CD4-positive, alpha-beta T cell (primary cell): ENCODE measurements at regions not wholly inside any gene's neighbourhood (a gene's known extent, or its start where the extent isn't known, plus 50 kb on each side); places are given as distances from the start of the nearest gene placed in this dataset.

Experiments used
- ATAC-seq: fragments of 200-7000 bp; cut with Tn5 transposase; one replicate; pipeline ENCODE4 v1.10.0; 2022; ENCODE audit warnings: mild to moderate bottlenecking; ENCODE audit not compliant: poor library complexity
- CTCF ChIA-PET: fragments of 350-600 bp; sonication (Branson Sonifier 250); formaldehyde crosslinking; loops from one replicate; lab custom pipeline; 2021; ENCODE audit warnings: antibody characterized with exemption, inconsistent platforms; lab: Charles Lee
- POLR2A ChIA-PET: fragments of 350-600 bp; sonication (Branson Sonifier 250); formaldehyde crosslinking; loops from one replicate; lab custom pipeline; 2021; ENCODE audit warnings: antibody characterized with exemption, inconsistent platforms; lab: Charles Lee
- DNase-seq, 14 experiments: peaks; one replicate each; pipeline ENCODE4 v3.0.0-alpha.2; 2013 to 2020; ENCODE audit warnings: mixed read lengths in 2 of 14
- H3K27ac ChIP-seq, 2 donors: one replicate each; pipeline versions ENCODE4 v1.5.1 to v1.7.0; 2013; ENCODE audit warnings: low read length in 2 of 2, low read depth in 1 of 2, mild to moderate bottlenecking in 1 of 2
- H3K27me3 ChIP-seq, 2 experiments: 1 replicate in 1 of 2; 2 replicates in 1 of 2; pipeline versions ENCODE4 v1.6.1 to v1.7.0; 2013; ENCODE audit warnings: low read length in 2 of 2, control low read depth in 1 of 2, mild to moderate bottlenecking in 1 of 2, moderate library complexity in 1 of 2; ENCODE audit not compliant: insufficient read depth in 2 of 2, control insufficient read depth in 1 of 2
- H3K36me3 ChIP-seq: one replicate; pipeline ENCODE4 v1.6.1; 2013; ENCODE audit warnings: low read length, control low read depth; ENCODE audit not compliant: insufficient read depth
- H3K4me1 ChIP-seq: one replicate; pipeline ENCODE4 v1.6.1; 2013; ENCODE audit warnings: low read length, control low read depth; ENCODE audit not compliant: insufficient read depth
- H3K4me3 ChIP-seq: one replicate; pipeline ENCODE4 v1.5.1; 2013; ENCODE audit warnings: mild to moderate bottlenecking, low read length, moderate library complexity
- H3K9me3 ChIP-seq, 2 experiments: 1 replicate in 1 of 2; 2 replicates in 1 of 2; pipeline versions ENCODE4 v1.6.1 to v1.7.0; 2013; ENCODE audit warnings: low read length in 2 of 2, mild to moderate bottlenecking in 2 of 2, control low read depth in 1 of 2, moderate library complexity in 1 of 2; ENCODE audit not compliant: control insufficient read depth in 1 of 2, insufficient read depth in 1 of 2
- H3K27ac Mint-ChIP-seq: one replicate; pipeline ENCODE4 v1.8.0; 2020; ENCODE audit warnings: mixed read lengths
- H3K27me3 Mint-ChIP-seq: one replicate; pipeline ENCODE4 v1.8.0; 2021; ENCODE audit warnings: mixed read lengths
- H3K36me3 Mint-ChIP-seq: one replicate; pipeline ENCODE4 v1.8.0; 2021; ENCODE audit warnings: low read depth, mixed read lengths
- H3K4me1 Mint-ChIP-seq: one replicate; pipeline ENCODE4 v1.8.0; 2021; ENCODE audit warnings: low read depth, mixed read lengths
- H3K4me3 Mint-ChIP-seq: one replicate; pipeline ENCODE4 v1.8.0; 2020; ENCODE audit warnings: mild to moderate bottlenecking, mixed read lengths
- H3K9me3 Mint-ChIP-seq: one replicate; pipeline ENCODE4 v1.8.0; 2020; ENCODE audit warnings: mixed read lengths
- intact Hi-C, 2 experiments: fragments of 100-400 bp; cut with DNase I in 1 of 2; cut with micrococcal nuclease in 1 of 2; formaldehyde crosslinking; loops; one replicate each; pipeline versions ENCODE4 v1.15.1 to v1.9.0; 2023 to 2025; cut with DNase I, micrococcal nuclease
- TF ChIP-seq, protein P1 (sequence below): fragments of 200-600 bp; IDR thresholded peaks from one replicate; pipeline ENCODE4 v1.8.0; 2022; ENCODE audit warnings: antibody characterized with exemption, mild to moderate bottlenecking

DNA sequence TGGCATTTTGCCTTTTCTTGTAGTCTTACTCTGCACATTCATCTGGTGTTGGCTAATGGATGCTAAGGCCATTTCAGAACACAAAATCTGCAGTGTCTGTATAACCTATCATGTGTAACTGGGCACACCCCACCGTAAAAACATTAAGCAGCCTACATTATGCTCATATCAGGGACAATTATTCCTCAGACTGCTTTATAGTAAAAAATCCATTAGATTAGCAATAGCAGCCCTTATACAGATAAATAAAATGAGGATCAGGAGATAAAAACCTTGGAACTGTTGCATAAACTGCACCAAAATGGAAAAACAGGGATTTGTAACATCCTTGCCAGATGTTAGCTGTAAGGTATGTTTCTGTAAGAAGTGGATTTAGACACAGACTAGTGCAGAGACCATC lies 288.8 kb downstream of the HS3ST1 start:
- no peaks in the 10 kb centered on the region for H3K36me3 Mint-ChIP-seq
- H3K27me3 Mint-ChIP-seq: no peaks in the 10 kb centered on the region
- no peaks in the 10 kb centered on the region for H3K9me3 Mint-ChIP-seq
- H3K4me1 ChIP-seq: no peaks in the 10 kb centered on the region
- H3K27ac ChIP-seq: no peak overlapping the region
- POLR2A ChIA-PET: no interaction called here
- no peak overlapping the region for H3K4me3 Mint-ChIP-seq
- no peak for DNase-seq
- no peak overlapping the region for H3K4me3 ChIP-seq
- no peaks in the 10 kb centered on the region for H3K9me3 ChIP-seq
- H3K27ac Mint-ChIP-seq: no peak overlapping the region
- ATAC-seq: no peak
- no peaks in the 10 kb centered on the region for H3K4me1 Mint-ChIP-seq
- no peaks in the 10 kb centered on the region for H3K27me3 ChIP-seq
- TF ChIP-seq, protein P1, sequence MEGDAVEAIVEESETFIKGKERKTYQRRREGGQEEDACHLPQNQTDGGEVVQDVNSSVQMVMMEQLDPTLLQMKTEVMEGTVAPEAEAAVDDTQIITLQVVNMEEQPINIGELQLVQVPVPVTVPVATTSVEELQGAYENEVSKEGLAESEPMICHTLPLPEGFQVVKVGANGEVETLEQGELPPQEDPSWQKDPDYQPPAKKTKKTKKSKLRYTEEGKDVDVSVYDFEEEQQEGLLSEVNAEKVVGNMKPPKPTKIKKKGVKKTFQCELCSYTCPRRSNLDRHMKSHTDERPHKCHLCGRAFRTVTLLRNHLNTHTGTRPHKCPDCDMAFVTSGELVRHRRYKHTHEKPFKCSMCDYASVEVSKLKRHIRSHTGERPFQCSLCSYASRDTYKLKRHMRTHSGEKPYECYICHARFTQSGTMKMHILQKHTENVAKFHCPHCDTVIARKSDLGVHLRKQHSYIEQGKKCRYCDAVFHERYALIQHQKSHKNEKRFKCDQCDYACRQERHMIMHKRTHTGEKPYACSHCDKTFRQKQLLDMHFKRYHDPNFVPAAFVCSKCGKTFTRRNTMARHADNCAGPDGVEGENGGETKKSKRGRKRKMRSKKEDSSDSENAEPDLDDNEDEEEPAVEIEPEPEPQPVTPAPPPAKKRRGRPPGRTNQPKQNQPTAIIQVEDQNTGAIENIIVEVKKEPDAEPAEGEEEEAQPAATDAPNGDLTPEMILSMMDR: no peak
- H3K36me3 ChIP-seq: no peaks in the 10 kb centered on the region
- intact Hi-C loops: no loop called here
- CTCF ChIA-PET: no interaction called here

DNA sequence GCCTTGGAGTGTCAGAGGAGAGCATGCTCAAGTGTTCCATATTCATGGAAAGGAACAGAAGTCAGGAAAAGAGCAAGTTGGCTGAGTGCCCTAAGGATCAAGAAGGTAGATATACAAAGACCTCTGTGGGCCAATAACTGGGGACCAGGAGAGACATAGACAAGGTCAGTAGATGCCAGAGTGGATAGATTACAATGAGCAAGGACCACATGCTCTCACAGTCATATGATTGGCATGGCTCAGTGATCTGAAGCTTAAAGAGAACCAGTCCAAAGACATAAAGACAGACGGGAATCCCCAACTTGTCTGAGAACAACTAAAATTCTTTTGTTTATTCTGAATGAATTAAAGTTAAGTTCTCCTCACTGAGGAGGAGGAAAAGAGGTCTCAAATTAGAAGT lies 289.7 kb downstream of the HS3ST1 start:
- no peak overlapping the region for H3K27ac ChIP-seq
- no peak for DNase-seq
- no peak for ATAC-seq
- no peak overlapping the region for H3K27ac Mint-ChIP-seq
- H3K4me1 Mint-ChIP-seq: no peaks in the 10 kb centered on the region
- no peaks in the 10 kb centered on the region for H3K36me3 ChIP-seq
- POLR2A ChIA-PET: no interaction called here
- no peaks in the 10 kb centered on the region for H3K9me3 ChIP-seq
- no peaks in the 10 kb centered on the region for H3K27me3 ChIP-seq
- no peaks in the 10 kb centered on the region for H3K27me3 Mint-ChIP-seq
- H3K36me3 Mint-ChIP-seq: no peaks in the 10 kb centered on the region
- no peaks in the 10 kb centered on the region for H3K9me3 Mint-ChIP-seq
- TF ChIP-seq, protein P1: no peak
- H3K4me3 Mint-ChIP-seq: no peak overlapping the region
- H3K4me3 ChIP-seq: no peak overlapping the region
- H3K4me1 ChIP-seq: no peaks in the 10 kb centered on the region
- CTCF ChIA-PET: no interaction called here
- intact Hi-C loops: no loop called here

DNA sequence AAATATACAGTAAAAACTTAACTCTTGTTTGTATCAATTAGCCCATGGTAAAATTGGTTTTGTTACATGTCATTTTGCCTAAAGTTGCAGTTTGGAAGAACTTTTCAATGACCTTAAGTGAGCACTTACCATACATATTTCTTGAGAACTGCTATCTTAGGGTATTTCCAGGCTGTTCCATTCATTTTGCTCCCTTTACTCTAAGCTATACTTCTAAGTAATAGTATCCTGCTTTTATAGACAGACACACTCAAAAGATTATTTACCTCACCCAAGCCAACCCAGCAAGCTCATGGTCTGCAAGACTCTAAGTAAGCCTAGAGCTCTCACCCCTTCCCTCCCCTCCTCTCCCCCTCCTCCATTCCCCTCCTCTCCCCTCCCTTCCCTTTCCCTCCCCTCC lies 294.0 kb downstream of the HS3ST1 start:
- POLR2A ChIA-PET: no interaction called here
- TF ChIP-seq, protein P1: no peak
- no peak overlapping the region for H3K4me3 ChIP-seq
- intact Hi-C loops: no loop called here
- no peak for DNase-seq
- no peaks in the 10 kb centered on the region for H3K9me3 ChIP-seq
- Mint-ChIP-seq H3K27ac (no peak overlapping the region), H3K4me3 (no peak overlapping the region), H3K36me3 (no peaks in the 10 kb centered on the region), H3K27me3 (no peaks in the 10 kb centered on the region), H3K9me3 (no peaks in the 10 kb centered on the region), H3K4me1 (no peaks in the 10 kb centered on the region)
- ATAC-seq: no peak
- CTCF ChIA-PET: no interaction called here
- H3K36me3 ChIP-seq: no peaks in the 10 kb centered on the region
- no peaks in the 10 kb centered on the region for H3K27me3 ChIP-seq
- no peaks in the 10 kb centered on the region for H3K4me1 ChIP-seq
- H3K27ac ChIP-seq: no peak overlapping the region
